ENCODE measurements at regions not wholly inside any gene's neighbourhood (a gene's known extent, or its start where the extent isn't known, plus 50 kb on each side); places are given as distances from the start of the nearest gene placed in this dataset.

- no peak for TF ChIP-seq POLR2A (IDR thresholded peaks at IDR 0.05)
- TF ChIP-seq CTCF (IDR thresholded peaks at IDR 0.05), result no peak
- WGBS (ENCODE audit: insufficient coverage, low coverage, low lambda C conversion rate, missing lambda C conversion rate), result 73% methylated on average over 2 of the region's 2 CpGs
- no peaks in the 10 kb centered on the region for H3K36me3 ChIP-seq
- ATAC-seq (no peak), DNase-seq (no peak)
- no peaks in the 10 kb centered on the region for H3K9me3 ChIP-seq
- no peak overlapping the region for H3K4me3 ChIP-seq
- intact Hi-C loops (cut with DNase I), result no loop called here
- H3K4me1 ChIP-seq, result no peaks in the 10 kb centered on the region
- H3K27ac ChIP-seq, result no peak overlapping the region
- H3K27me3 ChIP-seq, result no peaks in the 10 kb centered on the region
Observed at GRCh38 chr1:82392513-82392912, 591.8 kb downstream of the ADGRL2 start.

GRCh38 chr1:82391712-82392111 is 591.0 kb downstream of the ADGRL2 start:
- ATAC-seq (no peak), DNase-seq (no peak)
- Histone ChIP-seq H3K9me3 (no peaks in the 10 kb centered on the region), H3K27ac (no peak overlapping the region), H3K4me3 (no peak overlapping the region), H3K4me1 (no peaks in the 10 kb centered on the region), H3K36me3 (no peaks in the 10 kb centered on the region), H3K27me3 (no peaks in the 10 kb centered on the region)
- intact Hi-C loops (cut with DNase I), result no loop called here
- WGBS (ENCODE audit: insufficient coverage, low coverage, low lambda C conversion rate, missing lambda C conversion rate), result 45% methylated on average over 2 of the region's 2 CpGs
- TF ChIP-seq CTCF (IDR thresholded peaks at IDR 0.05) (no peak), POLR2A (IDR thresholded peaks at IDR 0.05) (no peak)

GRCh38 chr1:82390627-82391026 is 589.9 kb downstream of the ADGRL2 start:
- Histone ChIP-seq H3K27me3 (no peaks in the 10 kb centered on the region), H3K9me3 (no peaks in the 10 kb centered on the region), H3K4me1 (no peaks in the 10 kb centered on the region), H3K27ac (no peak overlapping the region), H3K4me3 (no peak overlapping the region), H3K36me3 (no peaks in the 10 kb centered on the region)
- no peak for DNase-seq
- WGBS (ENCODE audit: insufficient coverage, low coverage, low lambda C conversion rate, missing lambda C conversion rate), result 50% methylated on average over 1 of the region's 1 CpG
- intact Hi-C loops (cut with DNase I), result no loop called here
- no peak for ATAC-seq
- TF ChIP-seq POLR2A (IDR thresholded peaks at IDR 0.05), result no peak
- TF ChIP-seq CTCF (IDR thresholded peaks at IDR 0.05), result no peak

GRCh38 chr1:82388679-82389078 is 587.9 kb downstream of the ADGRL2 start:
- 100% methylated on average over 1 of the region's 1 CpG for WGBS (ENCODE audit: insufficient coverage, low coverage, low lambda C conversion rate, missing lambda C conversion rate)
- Histone ChIP-seq H3K27ac (no peak overlapping the region), H3K4me1 (no peaks in the 10 kb centered on the region), H3K27me3 (no peaks in the 10 kb centered on the region), H3K9me3 (no peaks in the 10 kb centered on the region), H3K36me3 (no peaks in the 10 kb centered on the region), H3K4me3 (no peak overlapping the region)
- DNase-seq, result no peak
- TF ChIP-seq CTCF (IDR thresholded peaks at IDR 0.05) (no peak), POLR2A (IDR thresholded peaks at IDR 0.05) (no peak)
- ATAC-seq, result no peak
- intact Hi-C loops (cut with DNase I), result no loop called here

GRCh38 chr1:82387012-82387366 is 586.3 kb downstream of the ADGRL2 start:
- Histone ChIP-seq H3K36me3 (no peaks in the 10 kb centered on the region), H3K9me3 (no peaks in the 10 kb centered on the region), H3K27me3 (no peaks in the 10 kb centered on the region), H3K4me1 (no peaks in the 10 kb centered on the region), H3K27ac (no peak overlapping the region), H3K4me3 (no peak overlapping the region)
- intact Hi-C loops (cut with DNase I), result no loop called here
- ATAC-seq (no peak), DNase-seq (no peak)
- TF ChIP-seq POLR2A (IDR thresholded peaks at IDR 0.05) (no peak), CTCF (IDR thresholded peaks at IDR 0.05) (no peak)
- WGBS (ENCODE audit: insufficient coverage, low coverage, low lambda C conversion rate, missing lambda C conversion rate), result 77% methylated on average over 2 of the region's 2 CpGs

Measured in right lobe of liver (tissue), 6 donors.